ENCODE measurements at regions not wholly inside any gene's neighbourhood (a gene's known extent, or its start where the extent isn't known, plus 50 kb on each side); places are given as distances from the start of the nearest gene placed in this dataset.

DNA sequence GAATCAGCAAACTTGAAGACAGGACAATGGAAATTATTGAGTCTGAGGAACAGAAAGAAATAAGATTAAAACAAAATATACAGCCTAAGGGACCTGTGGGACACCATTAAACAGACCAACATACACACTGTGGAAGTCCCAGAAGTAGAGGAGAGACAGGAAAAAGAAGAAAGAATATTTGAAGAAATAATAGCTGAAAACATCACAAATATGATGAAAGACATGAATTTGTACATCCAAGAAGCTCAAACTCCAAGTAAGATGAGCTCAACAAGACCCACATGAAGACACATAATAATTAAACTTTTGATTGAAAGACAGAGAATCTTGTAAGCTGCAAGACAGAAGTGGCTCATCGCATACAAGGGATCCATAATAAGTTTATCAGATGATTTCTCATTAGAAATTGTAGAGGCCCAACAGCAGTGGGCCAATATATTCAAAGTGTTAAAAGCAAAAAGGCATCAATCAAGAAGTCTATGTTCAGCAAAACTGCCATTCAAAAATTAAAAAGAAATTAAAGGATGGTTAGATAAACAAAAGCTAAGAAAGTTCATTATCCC lies 311.3 kb upstream of the ADGRL2 start:
- TF ChIP-seq, protein P1, sequence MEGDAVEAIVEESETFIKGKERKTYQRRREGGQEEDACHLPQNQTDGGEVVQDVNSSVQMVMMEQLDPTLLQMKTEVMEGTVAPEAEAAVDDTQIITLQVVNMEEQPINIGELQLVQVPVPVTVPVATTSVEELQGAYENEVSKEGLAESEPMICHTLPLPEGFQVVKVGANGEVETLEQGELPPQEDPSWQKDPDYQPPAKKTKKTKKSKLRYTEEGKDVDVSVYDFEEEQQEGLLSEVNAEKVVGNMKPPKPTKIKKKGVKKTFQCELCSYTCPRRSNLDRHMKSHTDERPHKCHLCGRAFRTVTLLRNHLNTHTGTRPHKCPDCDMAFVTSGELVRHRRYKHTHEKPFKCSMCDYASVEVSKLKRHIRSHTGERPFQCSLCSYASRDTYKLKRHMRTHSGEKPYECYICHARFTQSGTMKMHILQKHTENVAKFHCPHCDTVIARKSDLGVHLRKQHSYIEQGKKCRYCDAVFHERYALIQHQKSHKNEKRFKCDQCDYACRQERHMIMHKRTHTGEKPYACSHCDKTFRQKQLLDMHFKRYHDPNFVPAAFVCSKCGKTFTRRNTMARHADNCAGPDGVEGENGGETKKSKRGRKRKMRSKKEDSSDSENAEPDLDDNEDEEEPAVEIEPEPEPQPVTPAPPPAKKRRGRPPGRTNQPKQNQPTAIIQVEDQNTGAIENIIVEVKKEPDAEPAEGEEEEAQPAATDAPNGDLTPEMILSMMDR (IDR thresholded peaks at IDR 0.05), result no peak
- TF ChIP-seq ZFX (IDR thresholded peaks at IDR 0.05; ENCODE audit: borderline replicate concordance), result no peak
